GM23338 (cell line): ENCODE measurements at regions not wholly inside any gene's neighbourhood (a gene's known extent, or its start where the extent isn't known, plus 50 kb on each side); places are given as distances from the start of the nearest gene placed in this dataset.

Source experiments
- ATAC-seq: fragments of 200-7000 bp; cut with Tn5 transposase; 3 replicates; pipeline ENCODE4 v1.9.1; 2020
- DNase-seq: peaks from one replicate; pipeline ENCODE4 v3.0.0-alpha.2; 2015; ENCODE audit warnings: low spot score
- H2AFZ ChIP-seq: fragments of 200-600 bp; sonication (generic); 2 replicates; pipeline ENCODE4 v1.8.0; 2016; ENCODE audit warnings: antibody characterized with exemption, mild to moderate bottlenecking, moderate library complexity
- H3F3A ChIP-seq: fragments of 200-600 bp; sonication (generic); replicated peaks from 2 replicates; pipeline ENCODE4 v1.8.0; 2017; ENCODE audit warnings: antibody characterized with exemption, mixed run types, low read depth
- H3K27ac ChIP-seq: fragments of 200-600 bp; sonication (generic); 2 replicates; pipeline ENCODE4 v1.6.1; 2016; ENCODE audit warnings: low read depth
- H3K27me3 ChIP-seq: fragments of 200-600 bp; sonication (generic); 2 replicates; pipeline ENCODE4 v1.8.0; 2016; ENCODE audit warnings: mild to moderate bottlenecking, mixed run types, moderate library complexity; ENCODE audit not compliant: insufficient read depth
- H3K36me3 ChIP-seq: fragments of 200-600 bp; sonication (generic); 2 replicates; pipeline ENCODE4 v1.8.0; 2016; ENCODE audit warnings: mild to moderate bottlenecking; ENCODE audit not compliant: insufficient read depth
- H3K4me1 ChIP-seq: fragments of 200-600 bp; sonication (generic); 2 replicates; pipeline ENCODE4 v1.8.0; 2016; ENCODE audit warnings: mild to moderate bottlenecking, moderate library complexity; ENCODE audit not compliant: insufficient read depth
- H3K4me2 ChIP-seq: fragments of 200-600 bp; sonication (generic); 2 replicates; pipeline ENCODE4 v1.7.1; 2017; ENCODE audit warnings: mixed run types
- H3K4me3 ChIP-seq: fragments of 200-600 bp; sonication (generic); 2 replicates; pipeline ENCODE4 v1.6.1; 2016; ENCODE audit warnings: mixed run types
- H3K79me2 ChIP-seq: fragments of 200-600 bp; sonication (generic); replicated peaks from 2 replicates; pipeline ENCODE4 v1.8.0; 2017; ENCODE audit warnings: mild to moderate bottlenecking; ENCODE audit not compliant: insufficient read depth
- H3K9me2 ChIP-seq: fragments of 200-600 bp; sonication (generic); 2 replicates; pipeline ENCODE4 v1.8.0; 2017; ENCODE audit not compliant: insufficient read depth
- H4K20me1 ChIP-seq: fragments of 200-600 bp; sonication (generic); replicated peaks from 2 replicates; pipeline ENCODE4 v1.8.0; 2017; ENCODE audit warnings: mild to moderate bottlenecking; ENCODE audit not compliant: insufficient read depth
- H3K27ac Mint-ChIP-seq: 2 replicates; pipeline ENCODE4 v1.8.0; 2020; ENCODE audit warnings: inconsistent platforms, mild to moderate bottlenecking, moderate library complexity, mixed read lengths
- H3K27me3 Mint-ChIP-seq: 3 replicates; pipeline ENCODE4 v1.8.0; 2022; ENCODE audit warnings: low read depth, mild to moderate bottlenecking, moderate library complexity, mixed read lengths, inconsistent platforms; ENCODE audit not compliant: insufficient read depth, poor library complexity
- H3K36me3 Mint-ChIP-seq: 3 replicates; pipeline ENCODE4 v1.8.0; 2021; ENCODE audit warnings: low read depth, mild to moderate bottlenecking, inconsistent platforms, moderate library complexity, mixed read lengths
- H3K4me1 Mint-ChIP-seq: 3 replicates; pipeline ENCODE4 v1.8.0; 2020; ENCODE audit warnings: mild to moderate bottlenecking, inconsistent platforms, mixed read lengths
- H3K4me3 Mint-ChIP-seq: 3 replicates; pipeline ENCODE4 v1.8.0; 2021; ENCODE audit warnings: moderate library complexity, mild to moderate bottlenecking, inconsistent platforms, mixed read lengths
- H3K9me3 Mint-ChIP-seq: 3 replicates; pipeline ENCODE4 v1.8.0; 2020; ENCODE audit warnings: moderate library complexity, mild to moderate bottlenecking, inconsistent platforms, mixed read lengths
- EZH2 ChIP-seq: fragments of 200-600 bp; sonication (generic); IDR thresholded peaks from one replicate; pipeline ENCODE4 v1.8.0; 2017; ENCODE audit warnings: antibody characterized with exemption, mild to moderate bottlenecking, low read depth; ENCODE audit not compliant: unreplicated experiment
- EZH2phosphoT487 ChIP-seq: fragments of 200-600 bp; sonication (generic); IDR thresholded peaks from one replicate; pipeline ENCODE4 v1.8.1; 2018; ENCODE audit warnings: antibody characterized with exemption; ENCODE audit not compliant: unreplicated experiment
- NANOG ChIP-seq: IDR thresholded peaks from 2 replicates; pipeline ENCODE4 v1.6.1; 2016; ENCODE audit warnings: antibody characterized with exemption, borderline replicate concordance
- POLR2AphosphoS5 ChIP-seq: IDR thresholded peaks from 2 replicates; pipeline ENCODE4 v1.6.1; 2016; ENCODE audit warnings: antibody characterized with exemption, low read depth
- ZNF114 ChIP-seq: fragments of 250-450 bp; sonication (Bioruptor Pico); IDR thresholded peaks from 2 replicates; pipeline ENCODE4 v1.5.0; 2020; ENCODE audit warnings: mild to moderate bottlenecking, moderate library complexity
- ZNF462 ChIP-seq: fragments of 250-450 bp; sonication (Bioruptor Pico); IDR thresholded peaks from 2 replicates; pipeline ENCODE4 v1.5.0; 2020; ENCODE audit warnings: mild to moderate bottlenecking, moderate library complexity
- TF ChIP-seq, protein P1 (sequence below), 2 experiments: fragments of 200-600 bp in 1 of 2; sonication (generic) in 1 of 2; conservative IDR thresholded peaks; 2 replicates each; pipeline versions ENCODE4 v1.5.1 to v1.6.1; 2016 to 2017; ENCODE audit warnings: antibody characterized with exemption in 2 of 2, low read depth in 2 of 2, mild to moderate bottlenecking in 2 of 2, moderate library complexity in 1 of 2
- TF ChIP-seq, protein P2 (sequence below): IDR thresholded peaks from one replicate; pipeline ENCODE4 v1.6.1; 2018; ENCODE audit warnings: antibody characterized with exemption; ENCODE audit not compliant: unreplicated experiment

GRCh38 chr5:175211956-175212756 is 231.8 kb downstream of the DRD1 start:
- H3K9me3 Mint-ChIP-seq = no peaks in the 10 kb centered on the region; the same call in 2 of the 3 replicates
- peak overlapping the region; percentile 67; the same call in 1 of the 2 replicates for H2AFZ ChIP-seq
- H3K4me3 ChIP-seq = no peak overlapping the region
- ATAC-seq (peak; percentile 66), DNase-seq (peak; percentile 11)
- H3K36me3 ChIP-seq = no peaks in the 10 kb centered on the region
- H3K27ac ChIP-seq = no peak overlapping the region
- H3K9me2 ChIP-seq = no peaks in the 10 kb centered on the region
- no peak for TF ChIP-seq POLR2AphosphoS5
- H3K4me2 ChIP-seq = no peak overlapping the region
- no peak overlapping the region for H3K27ac Mint-ChIP-seq
- no peaks in the 10 kb centered on the region for H3K79me2 ChIP-seq
- H3K4me3 Mint-ChIP-seq = no peak overlapping the region
- no peaks in the 10 kb centered on the region for H4K20me1 ChIP-seq
- H3K4me1 Mint-ChIP-seq = peaks cover 9% of the 10 kb centered on the region
- peaks cover 2% of the 10 kb centered on the region for H3K27me3 Mint-ChIP-seq
- H3F3A ChIP-seq = no peaks in the 10 kb centered on the region
- H3K4me1 ChIP-seq = no peaks in the 10 kb centered on the region
- H3K36me3 Mint-ChIP-seq = no peaks in the 10 kb centered on the region
- H3K27me3 ChIP-seq = no peaks in the 10 kb centered on the region

DNA sequence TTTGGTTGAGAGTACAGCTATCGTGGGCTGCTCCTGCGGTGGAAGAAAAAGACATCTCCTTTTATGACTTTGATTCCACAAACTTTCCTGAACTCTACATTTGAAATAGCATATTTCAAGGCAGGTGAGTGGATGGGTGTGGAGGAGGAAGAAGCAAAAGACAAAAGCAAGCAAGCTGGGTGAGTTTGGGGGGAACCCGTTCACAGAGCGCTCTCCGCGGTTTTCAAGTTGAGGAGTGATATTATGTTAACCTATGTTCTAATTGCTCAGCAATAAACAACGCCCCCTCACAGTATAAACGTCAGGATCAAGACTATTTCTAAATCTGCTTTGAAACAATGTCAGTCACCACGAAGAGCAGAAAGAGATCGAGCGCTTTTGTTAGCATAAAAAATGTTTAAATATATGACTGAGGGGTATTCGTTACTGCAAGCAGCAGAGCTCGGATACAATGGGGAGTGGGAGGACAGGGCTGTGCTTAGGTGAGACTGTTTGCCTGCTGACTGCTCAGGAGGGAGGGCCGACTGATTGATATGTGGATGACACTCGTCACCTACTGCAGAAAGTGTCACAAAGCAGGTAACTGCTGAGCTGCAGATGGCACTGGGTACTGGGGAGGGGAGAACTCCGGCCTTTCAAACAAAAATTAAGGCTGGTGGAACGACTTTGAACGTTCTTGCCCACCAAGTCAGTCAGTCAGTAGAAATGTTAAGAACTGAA is 236.5 kb downstream of the DRD1 start:
- H3K4me3 Mint-ChIP-seq = no peak overlapping the region
- peaks cover 3% of the 10 kb centered on the region; the same call in 1 of the 2 replicates for H3K9me2 ChIP-seq
- H3K79me2 ChIP-seq = no peaks in the 10 kb centered on the region
- no peaks in the 10 kb centered on the region for H3K9me3 Mint-ChIP-seq
- H3K36me3 ChIP-seq = no peaks in the 10 kb centered on the region
- no peaks in the 10 kb centered on the region for H3K36me3 Mint-ChIP-seq
- H3F3A ChIP-seq = no peaks in the 10 kb centered on the region
- peak overlapping the region; percentile 47; the same call in 1 of the 2 replicates for H2AFZ ChIP-seq
- H3K27ac Mint-ChIP-seq = no peak overlapping the region
- DNase-seq = no peak
- H4K20me1 ChIP-seq = no peaks in the 10 kb centered on the region
- H3K27ac ChIP-seq = no peak overlapping the region
- no peak overlapping the region for H3K4me3 ChIP-seq
- H3K4me2 ChIP-seq = no peak overlapping the region
- peak; percentile 36; the same call in 2 of the 3 replicates for ATAC-seq
- no peaks in the 10 kb centered on the region for H3K27me3 ChIP-seq
- peaks cover 10% of the 10 kb centered on the region for H3K4me1 Mint-ChIP-seq
- no peaks in the 10 kb centered on the region for H3K4me1 ChIP-seq
- no peaks in the 10 kb centered on the region for H3K27me3 Mint-ChIP-seq
- no peak for TF ChIP-seq NANOG
- TF ChIP-seq, protein P1, sequence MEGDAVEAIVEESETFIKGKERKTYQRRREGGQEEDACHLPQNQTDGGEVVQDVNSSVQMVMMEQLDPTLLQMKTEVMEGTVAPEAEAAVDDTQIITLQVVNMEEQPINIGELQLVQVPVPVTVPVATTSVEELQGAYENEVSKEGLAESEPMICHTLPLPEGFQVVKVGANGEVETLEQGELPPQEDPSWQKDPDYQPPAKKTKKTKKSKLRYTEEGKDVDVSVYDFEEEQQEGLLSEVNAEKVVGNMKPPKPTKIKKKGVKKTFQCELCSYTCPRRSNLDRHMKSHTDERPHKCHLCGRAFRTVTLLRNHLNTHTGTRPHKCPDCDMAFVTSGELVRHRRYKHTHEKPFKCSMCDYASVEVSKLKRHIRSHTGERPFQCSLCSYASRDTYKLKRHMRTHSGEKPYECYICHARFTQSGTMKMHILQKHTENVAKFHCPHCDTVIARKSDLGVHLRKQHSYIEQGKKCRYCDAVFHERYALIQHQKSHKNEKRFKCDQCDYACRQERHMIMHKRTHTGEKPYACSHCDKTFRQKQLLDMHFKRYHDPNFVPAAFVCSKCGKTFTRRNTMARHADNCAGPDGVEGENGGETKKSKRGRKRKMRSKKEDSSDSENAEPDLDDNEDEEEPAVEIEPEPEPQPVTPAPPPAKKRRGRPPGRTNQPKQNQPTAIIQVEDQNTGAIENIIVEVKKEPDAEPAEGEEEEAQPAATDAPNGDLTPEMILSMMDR (conservative IDR thresholded peaks at IDR 0.05; ENCODE audit: low read depth in 2 of 2) = no peak
- TF ChIP-seq, protein P2, sequence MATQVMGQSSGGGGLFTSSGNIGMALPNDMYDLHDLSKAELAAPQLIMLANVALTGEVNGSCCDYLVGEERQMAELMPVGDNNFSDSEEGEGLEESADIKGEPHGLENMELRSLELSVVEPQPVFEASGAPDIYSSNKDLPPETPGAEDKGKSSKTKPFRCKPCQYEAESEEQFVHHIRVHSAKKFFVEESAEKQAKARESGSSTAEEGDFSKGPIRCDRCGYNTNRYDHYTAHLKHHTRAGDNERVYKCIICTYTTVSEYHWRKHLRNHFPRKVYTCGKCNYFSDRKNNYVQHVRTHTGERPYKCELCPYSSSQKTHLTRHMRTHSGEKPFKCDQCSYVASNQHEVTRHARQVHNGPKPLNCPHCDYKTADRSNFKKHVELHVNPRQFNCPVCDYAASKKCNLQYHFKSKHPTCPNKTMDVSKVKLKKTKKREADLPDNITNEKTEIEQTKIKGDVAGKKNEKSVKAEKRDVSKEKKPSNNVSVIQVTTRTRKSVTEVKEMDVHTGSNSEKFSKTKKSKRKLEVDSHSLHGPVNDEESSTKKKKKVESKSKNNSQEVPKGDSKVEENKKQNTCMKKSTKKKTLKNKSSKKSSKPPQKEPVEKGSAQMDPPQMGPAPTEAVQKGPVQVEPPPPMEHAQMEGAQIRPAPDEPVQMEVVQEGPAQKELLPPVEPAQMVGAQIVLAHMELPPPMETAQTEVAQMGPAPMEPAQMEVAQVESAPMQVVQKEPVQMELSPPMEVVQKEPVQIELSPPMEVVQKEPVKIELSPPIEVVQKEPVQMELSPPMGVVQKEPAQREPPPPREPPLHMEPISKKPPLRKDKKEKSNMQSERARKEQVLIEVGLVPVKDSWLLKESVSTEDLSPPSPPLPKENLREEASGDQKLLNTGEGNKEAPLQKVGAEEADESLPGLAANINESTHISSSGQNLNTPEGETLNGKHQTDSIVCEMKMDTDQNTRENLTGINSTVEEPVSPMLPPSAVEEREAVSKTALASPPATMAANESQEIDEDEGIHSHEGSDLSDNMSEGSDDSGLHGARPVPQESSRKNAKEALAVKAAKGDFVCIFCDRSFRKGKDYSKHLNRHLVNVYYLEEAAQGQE = no peak
- no peak for TF ChIP-seq EZH2phosphoT487
- TF ChIP-seq ZNF114 (CRISPR knock-in tag) = no peak
- no peak for TF ChIP-seq ZNF462 (CRISPR knock-in tag)
- no peak for TF ChIP-seq EZH2
